ENCODE measurements at regions not wholly inside any gene's neighbourhood (a gene's known extent, or its start where the extent isn't known, plus 50 kb on each side); places are given as distances from the start of the nearest gene placed in this dataset.

DNA sequence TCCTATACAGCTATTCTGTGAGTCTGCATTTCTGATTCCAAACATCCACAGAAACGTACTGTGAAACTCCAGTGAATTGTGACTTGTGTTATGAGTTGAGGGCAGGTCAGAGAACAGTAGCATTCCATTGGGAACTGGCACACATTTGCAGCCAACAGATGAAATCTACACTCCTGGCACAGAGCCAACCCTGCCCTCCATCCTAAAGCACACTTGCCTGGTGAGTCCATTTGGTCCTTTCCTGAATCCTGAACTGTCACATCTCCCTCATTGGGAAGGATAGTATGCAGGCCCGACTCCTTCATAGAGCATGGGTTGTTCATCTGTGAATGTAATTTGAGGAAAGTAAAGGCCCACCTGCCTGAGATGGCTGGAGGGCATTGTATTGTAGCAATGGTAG, 314.3 kb upstream of the RASGRP1 start:
- Histone ChIP-seq H3K4me3 (no peak overlapping the region), H3K36me3 (no peaks in the 10 kb centered on the region), H3K27me3 (no peaks in the 10 kb centered on the region), H3K9me3 (no peaks in the 10 kb centered on the region), H3K27ac (peak overlapping the region; percentile 60 to 66), H3K4me1 (peaks cover 0 to 61% (median 33%) of the 10 kb centered on the region in 4 donors)
- intact Hi-C loops (cut with DNase I; ENCODE audit: low total_unique reads) = no loop called here
- DNase-seq = no peak
- TF ChIP-seq, protein P1, sequence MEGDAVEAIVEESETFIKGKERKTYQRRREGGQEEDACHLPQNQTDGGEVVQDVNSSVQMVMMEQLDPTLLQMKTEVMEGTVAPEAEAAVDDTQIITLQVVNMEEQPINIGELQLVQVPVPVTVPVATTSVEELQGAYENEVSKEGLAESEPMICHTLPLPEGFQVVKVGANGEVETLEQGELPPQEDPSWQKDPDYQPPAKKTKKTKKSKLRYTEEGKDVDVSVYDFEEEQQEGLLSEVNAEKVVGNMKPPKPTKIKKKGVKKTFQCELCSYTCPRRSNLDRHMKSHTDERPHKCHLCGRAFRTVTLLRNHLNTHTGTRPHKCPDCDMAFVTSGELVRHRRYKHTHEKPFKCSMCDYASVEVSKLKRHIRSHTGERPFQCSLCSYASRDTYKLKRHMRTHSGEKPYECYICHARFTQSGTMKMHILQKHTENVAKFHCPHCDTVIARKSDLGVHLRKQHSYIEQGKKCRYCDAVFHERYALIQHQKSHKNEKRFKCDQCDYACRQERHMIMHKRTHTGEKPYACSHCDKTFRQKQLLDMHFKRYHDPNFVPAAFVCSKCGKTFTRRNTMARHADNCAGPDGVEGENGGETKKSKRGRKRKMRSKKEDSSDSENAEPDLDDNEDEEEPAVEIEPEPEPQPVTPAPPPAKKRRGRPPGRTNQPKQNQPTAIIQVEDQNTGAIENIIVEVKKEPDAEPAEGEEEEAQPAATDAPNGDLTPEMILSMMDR (IDR thresholded peaks at IDR 0.05) = no peak

DNA sequence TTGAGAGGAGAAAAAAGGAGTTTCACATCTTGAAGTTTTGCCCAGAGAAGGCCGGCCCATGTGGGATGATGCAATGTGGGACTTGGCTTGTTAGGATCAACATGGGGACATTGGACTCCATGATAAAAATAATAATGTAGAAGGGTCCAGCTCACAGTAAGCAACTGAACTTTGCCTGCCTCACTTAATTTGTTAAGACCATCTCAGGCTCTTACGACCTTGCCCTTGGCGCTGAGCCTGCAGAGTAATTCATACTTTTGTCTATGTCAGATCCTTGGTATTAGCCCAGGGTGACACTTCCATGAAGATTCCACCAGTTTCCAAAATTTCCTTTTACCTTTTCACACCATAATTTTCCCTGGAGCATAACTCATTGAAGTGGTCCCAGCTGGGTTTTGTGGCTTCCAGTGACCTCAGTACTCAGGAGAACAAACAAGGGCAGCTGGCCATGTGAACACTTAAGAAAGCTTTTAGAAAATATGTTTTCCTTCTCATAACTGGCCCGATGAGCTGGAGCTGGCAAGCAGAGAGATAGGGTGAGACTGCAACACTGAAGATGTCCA, 315.4 kb upstream of the RASGRP1 start:
- peaks cover 0 to 68% (median 41%) of the 10 kb centered on the region in 4 donors for H3K4me1 ChIP-seq
- TF ChIP-seq, protein P1 (IDR thresholded peaks at IDR 0.05) = no peak
- peak; percentile 75 to 83 for DNase-seq
- H3K9me3 ChIP-seq = no peaks in the 10 kb centered on the region
- no peaks in the 10 kb centered on the region for H3K36me3 ChIP-seq
- peak overlapping the region; percentile 60 to 66 for H3K27ac ChIP-seq
- H3K27me3 ChIP-seq = no peaks in the 10 kb centered on the region
- H3K4me3 ChIP-seq = no peak overlapping the region
- intact Hi-C loops (cut with DNase I; ENCODE audit: low total_unique reads) = no loop called here

DNA sequence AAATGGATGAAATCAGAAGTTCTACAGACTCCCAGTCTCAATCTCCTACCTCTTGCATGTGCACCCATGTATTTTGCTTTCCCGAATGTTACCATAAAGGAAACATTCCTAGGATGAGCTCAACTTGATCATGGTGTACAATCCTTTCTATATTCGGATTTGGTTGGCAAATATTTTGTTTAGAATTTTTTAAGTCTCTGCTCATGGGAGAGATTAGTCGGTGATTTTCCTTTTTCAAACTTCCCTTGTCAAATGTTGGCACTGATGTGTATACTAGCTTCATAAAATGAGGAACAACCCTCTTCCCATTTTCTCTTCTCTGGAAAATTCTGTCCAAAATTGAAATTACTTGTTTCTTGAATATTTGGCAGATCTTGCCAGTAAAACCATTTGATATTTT, 317.6 kb upstream of the RASGRP1 start:
- Histone ChIP-seq H3K36me3 (no peaks in the 10 kb centered on the region), H3K27ac (peak overlapping the region; percentile 2 to 37), H3K27me3 (no peaks in the 10 kb centered on the region), H3K9me3 (no peaks in the 10 kb centered on the region), H3K4me1 (peaks cover 0 to 80% (median 49%) of the 10 kb centered on the region in 4 donors), H3K4me3 (no peak overlapping the region)
- TF ChIP-seq, protein P1 (IDR thresholded peaks at IDR 0.05) = no peak
- intact Hi-C loops (cut with DNase I; ENCODE audit: low total_unique reads) = no loop called here
- no peak for DNase-seq

DNA sequence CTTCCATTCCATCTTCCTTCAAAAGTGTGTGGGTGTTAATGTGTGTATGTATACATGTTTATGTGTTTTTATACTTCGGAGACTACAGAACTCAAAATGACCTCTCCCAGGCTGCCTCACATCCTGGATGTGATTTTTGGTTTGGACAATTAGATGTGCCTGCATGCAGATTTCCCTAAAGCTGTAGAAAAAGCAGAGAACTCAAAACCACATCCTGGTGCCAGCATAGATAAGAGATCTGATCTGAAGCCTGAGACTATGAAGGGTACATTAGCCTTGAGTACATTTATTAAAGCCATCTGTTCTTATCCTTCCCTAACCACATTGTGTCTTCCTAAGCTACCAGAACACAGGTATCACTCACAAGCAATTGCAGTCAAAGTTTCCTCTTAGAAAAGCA, 319.4 kb upstream of the RASGRP1 start:
- Histone ChIP-seq H3K36me3 (no peaks in the 10 kb centered on the region), H3K9me3 (no peaks in the 10 kb centered on the region), H3K4me3 (no peak overlapping the region), H3K27ac (no peak overlapping the region), H3K27me3 (no peaks in the 10 kb centered on the region), H3K4me1 (peaks cover 0 to 69% (median 40%) of the 10 kb centered on the region in 4 donors)
- intact Hi-C loops (cut with DNase I; ENCODE audit: low total_unique reads) = no loop called here
- no peak for DNase-seq
- TF ChIP-seq, protein P1 (IDR thresholded peaks at IDR 0.05) = no peak

DNA sequence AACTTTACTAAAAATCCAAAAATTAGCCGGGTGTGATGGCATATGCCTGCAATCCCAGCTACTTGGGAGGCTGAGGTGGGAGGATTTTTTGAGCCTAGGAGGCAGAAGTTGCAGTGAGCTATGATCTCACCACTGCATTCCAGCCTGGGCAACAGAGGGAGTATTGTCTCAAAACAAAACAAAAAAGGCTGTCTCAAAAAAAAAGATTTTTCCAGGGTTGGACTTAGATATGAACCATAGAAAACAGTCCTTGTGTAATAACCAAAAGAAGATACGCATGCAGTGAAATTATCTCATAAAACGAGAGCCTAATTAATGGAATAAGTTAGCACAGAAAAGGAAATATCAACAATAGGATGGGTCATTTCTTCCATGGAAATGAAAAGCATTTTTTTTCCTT, 320.4 kb upstream of the RASGRP1 start:
- no peak overlapping the region for H3K27ac ChIP-seq
- H3K4me3 ChIP-seq = no peak overlapping the region
- intact Hi-C loops (cut with DNase I; ENCODE audit: low total_unique reads) = no loop called here
- no peak for DNase-seq
- H3K27me3 ChIP-seq = no peaks in the 10 kb centered on the region
- peaks cover 0 to 60% (median 32%) of the 10 kb centered on the region in 4 donors for H3K4me1 ChIP-seq
- H3K9me3 ChIP-seq = no peaks in the 10 kb centered on the region
- TF ChIP-seq, protein P1 (IDR thresholded peaks at IDR 0.05) = no peak
- no peaks in the 10 kb centered on the region for H3K36me3 ChIP-seq
